ENCODE measurements at regions not wholly inside any gene's neighbourhood (a gene's known extent, or its start where the extent isn't known, plus 50 kb on each side); places are given as distances from the start of the nearest gene placed in this dataset.

GRCh38 chr14:87148655-87149054 is 844.3 kb downstream of the GALC start:
- in situ Hi-C loops (cut with HindIII; ENCODE audit: low pct_unique_long_range_greater_than_20kb, low sequenced_read_pairs): no loop called here

GRCh38 chr14:87142551-87143211 is 850.3 kb downstream of the GALC start:
- in situ Hi-C loops (cut with HindIII; ENCODE audit: low pct_unique_long_range_greater_than_20kb, low sequenced_read_pairs): no loop called here
- DNase-seq (ENCODE audit: low read depth): no peak

More at GRCh38 chr14:87148655-87149054, 844.3 kb downstream of the GALC start:
- DNase-seq (ENCODE audit: low read depth): no peak

DNA sequence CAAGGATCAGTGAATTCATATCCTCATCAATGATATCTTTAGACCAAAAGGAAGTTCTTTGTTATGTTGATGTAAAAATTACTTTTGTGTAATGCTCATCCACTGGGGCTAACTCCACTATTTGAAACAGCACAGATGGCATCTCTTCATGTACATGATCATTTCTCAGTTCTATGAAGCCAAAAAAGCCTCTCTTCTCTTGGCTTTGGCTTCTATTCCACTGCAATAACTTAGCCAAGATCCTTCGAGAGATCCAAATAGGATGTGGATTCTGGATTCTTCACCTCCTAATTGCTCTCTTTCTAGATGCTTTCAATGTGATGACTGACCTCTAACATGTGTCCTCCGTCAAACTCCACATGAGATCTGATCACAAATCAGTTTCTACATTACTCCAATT is 851.2 kb downstream of the GALC start:
- no peak for DNase-seq (ENCODE audit: low read depth)
- in situ Hi-C loops (cut with HindIII; ENCODE audit: low pct_unique_long_range_greater_than_20kb, low sequenced_read_pairs): no loop called here

GRCh38 chr14:87139299-87139698 is 853.7 kb downstream of the GALC start:
- in situ Hi-C loops (cut with HindIII; ENCODE audit: low pct_unique_long_range_greater_than_20kb, low sequenced_read_pairs): no loop called here
- DNase-seq (ENCODE audit: low read depth): no peak

- peak; percentile 68 for DNase-seq (ENCODE audit: low read depth)
- in situ Hi-C loops (cut with HindIII; ENCODE audit: low pct_unique_long_range_greater_than_20kb, low sequenced_read_pairs): no loop called here
These were observed 859.7 kb downstream of the GALC start for GRCh38 chr14:87133073-87133801.

- in situ Hi-C loops (cut with HindIII; ENCODE audit: low pct_unique_long_range_greater_than_20kb, low sequenced_read_pairs): no loop called here
- DNase-seq (ENCODE audit: low read depth): peak; percentile 47
These were observed 861.1 kb downstream of the GALC start for GRCh38 chr14:87131879-87132278.

GRCh38 chr14:87122166-87122565 is 870.8 kb downstream of the GALC start:
- in situ Hi-C loops (cut with HindIII; ENCODE audit: low pct_unique_long_range_greater_than_20kb, low sequenced_read_pairs): no loop called here
- DNase-seq (ENCODE audit: low read depth): no peak

DNA sequence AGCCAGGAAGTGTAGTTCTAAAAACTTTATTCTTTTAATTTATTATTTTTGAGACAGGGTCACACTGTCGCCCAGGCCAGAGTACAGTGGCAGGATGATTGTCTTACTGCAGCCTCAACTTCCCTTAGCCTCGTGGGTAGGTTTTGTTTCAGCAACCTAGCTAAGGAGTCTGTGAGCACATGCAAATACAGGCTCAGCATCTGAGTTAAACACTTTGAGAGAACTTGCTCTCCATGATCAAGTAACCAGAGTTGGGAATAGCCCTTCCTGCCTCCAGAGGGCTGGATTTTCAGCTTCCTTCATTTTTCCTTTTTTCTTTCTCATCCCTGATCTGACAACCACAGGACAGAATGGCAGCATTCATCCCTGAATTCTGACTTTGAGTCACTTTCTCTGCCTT is 871.3 kb downstream of the GALC start:
- in situ Hi-C loops (cut with HindIII; ENCODE audit: low pct_unique_long_range_greater_than_20kb, low sequenced_read_pairs): no loop called here
- no peak for DNase-seq (ENCODE audit: low read depth)

DNA sequence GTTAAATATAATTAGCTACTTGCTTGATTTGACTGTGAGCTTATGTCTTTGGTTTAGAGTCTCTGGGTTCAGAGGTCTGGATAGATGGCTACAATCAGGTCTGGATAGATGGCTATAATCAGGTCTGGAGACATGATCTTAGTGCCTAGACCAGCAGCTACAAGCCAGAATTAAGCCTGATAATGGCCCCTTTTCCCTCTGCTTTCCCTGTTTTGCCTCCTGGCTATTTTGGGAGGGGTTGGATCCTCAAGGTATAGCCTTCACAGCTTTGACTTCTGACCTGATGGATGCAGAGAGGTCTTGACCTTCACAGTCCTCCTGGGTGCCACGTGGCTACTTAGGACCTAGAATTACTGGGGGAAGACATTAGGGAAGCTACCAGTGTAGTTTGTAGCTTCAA is 877.7 kb downstream of the GALC start:
- in situ Hi-C loops (cut with HindIII; ENCODE audit: low pct_unique_long_range_greater_than_20kb, low sequenced_read_pairs): no loop called here
- no peak for DNase-seq (ENCODE audit: low read depth)

DNA sequence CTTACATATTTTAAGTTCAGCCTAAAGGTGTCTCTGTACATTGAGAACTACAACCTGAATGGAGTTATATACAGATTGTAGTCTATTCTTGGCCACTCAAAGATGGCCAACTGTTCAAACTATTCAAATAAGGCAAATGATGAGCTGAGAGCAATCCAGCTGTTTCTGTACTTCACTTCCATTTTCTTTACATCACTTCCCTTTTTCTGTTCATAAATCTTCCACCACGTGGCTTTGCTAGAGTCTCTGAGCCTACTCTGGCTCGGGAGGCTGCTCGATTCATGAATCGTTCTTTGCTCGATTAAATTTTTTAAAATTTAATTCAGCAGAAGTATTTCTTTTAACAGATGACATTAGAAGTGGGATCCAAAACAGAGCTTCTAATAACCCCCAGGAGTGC is 879.7 kb downstream of the GALC start:
- DNase-seq (ENCODE audit: low read depth): no peak
- in situ Hi-C loops (cut with HindIII; ENCODE audit: low pct_unique_long_range_greater_than_20kb, low sequenced_read_pairs): no loop called here

DNA sequence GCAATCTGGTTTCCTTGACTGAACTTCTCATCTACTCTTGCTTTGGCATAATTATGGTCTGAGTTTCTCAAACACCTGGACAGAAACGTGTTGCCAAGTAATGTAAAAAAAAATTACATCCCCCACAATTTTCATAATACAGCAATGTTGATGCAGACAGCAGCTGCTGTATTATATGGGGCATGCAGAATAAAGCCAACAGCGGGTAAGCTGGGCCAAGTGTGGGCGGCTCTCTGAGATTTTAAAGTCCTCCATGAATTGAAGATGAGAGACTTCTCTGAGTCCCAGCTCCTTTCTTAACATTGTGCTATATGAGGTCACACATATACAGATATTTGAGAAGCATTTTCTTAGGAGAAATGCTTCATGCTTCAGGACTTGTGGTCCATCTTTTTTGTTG is 881.2 kb downstream of the GALC start:
- no peak for DNase-seq (ENCODE audit: low read depth)
- in situ Hi-C loops (cut with HindIII; ENCODE audit: low pct_unique_long_range_greater_than_20kb, low sequenced_read_pairs): no loop called here

DNA sequence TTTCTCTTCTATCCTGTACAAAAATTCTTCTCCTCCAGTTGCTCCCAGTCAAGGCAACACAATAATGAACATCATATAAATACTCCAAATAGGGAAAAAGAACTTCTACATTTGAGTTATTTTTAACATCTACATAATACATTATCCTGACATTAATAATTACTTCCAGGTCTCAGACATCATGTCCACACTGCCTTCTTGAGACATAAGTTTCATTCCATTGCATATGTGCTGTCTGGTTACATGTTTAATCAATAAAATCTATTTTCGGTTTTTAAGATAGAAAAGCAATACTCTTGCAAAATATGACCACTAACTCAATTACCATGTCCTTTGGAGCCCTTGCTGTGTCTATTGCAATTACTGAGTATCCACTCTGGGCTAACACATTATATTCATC is 881.9 kb downstream of the GALC start:
- DNase-seq (ENCODE audit: low read depth): no peak
- in situ Hi-C loops (cut with HindIII; ENCODE audit: low pct_unique_long_range_greater_than_20kb, low sequenced_read_pairs): no loop called here

- in situ Hi-C loops (cut with HindIII; ENCODE audit: low pct_unique_long_range_greater_than_20kb, low sequenced_read_pairs): no loop called here
- no peak for DNase-seq (ENCODE audit: low read depth)
These were observed 883.7 kb downstream of the GALC start for GRCh38 chr14:87109271-87109670.

GRCh38 chr14:87108726-87109125 is 884.3 kb downstream of the GALC start:
- in situ Hi-C loops (cut with HindIII; ENCODE audit: low pct_unique_long_range_greater_than_20kb, low sequenced_read_pairs): no loop called here
- DNase-seq (ENCODE audit: low read depth): no peak

DNA sequence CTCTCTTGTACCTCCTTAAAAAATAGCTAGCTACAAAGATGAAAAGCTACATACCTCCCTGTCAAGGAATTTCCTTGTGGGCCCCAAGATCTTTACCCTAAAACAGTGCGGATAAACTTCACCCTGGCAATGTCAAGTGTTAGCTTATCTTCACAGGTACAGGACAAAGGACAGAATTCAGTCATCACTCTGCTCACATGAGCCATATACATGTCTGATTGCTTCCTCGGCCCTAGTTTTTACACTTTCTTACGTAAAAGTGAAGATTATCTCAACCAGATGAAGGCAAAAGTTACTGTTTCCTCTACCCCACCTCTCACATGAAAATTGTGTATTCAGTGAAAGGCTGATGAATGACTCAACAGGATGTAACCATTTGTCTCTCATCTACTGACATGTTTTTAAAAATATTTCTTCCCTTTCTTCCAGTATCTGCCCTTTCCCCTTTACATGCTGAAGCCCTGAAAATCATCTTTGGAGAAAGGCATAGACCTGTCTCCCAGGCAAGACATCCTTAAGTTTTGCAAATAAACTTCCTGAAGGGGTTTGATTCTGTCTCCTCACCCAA is 890.1 kb downstream of the GALC start:
- no peak for DNase-seq (ENCODE audit: low read depth)
- in situ Hi-C loops (cut with HindIII; ENCODE audit: low pct_unique_long_range_greater_than_20kb, low sequenced_read_pairs): no loop called here

DNA sequence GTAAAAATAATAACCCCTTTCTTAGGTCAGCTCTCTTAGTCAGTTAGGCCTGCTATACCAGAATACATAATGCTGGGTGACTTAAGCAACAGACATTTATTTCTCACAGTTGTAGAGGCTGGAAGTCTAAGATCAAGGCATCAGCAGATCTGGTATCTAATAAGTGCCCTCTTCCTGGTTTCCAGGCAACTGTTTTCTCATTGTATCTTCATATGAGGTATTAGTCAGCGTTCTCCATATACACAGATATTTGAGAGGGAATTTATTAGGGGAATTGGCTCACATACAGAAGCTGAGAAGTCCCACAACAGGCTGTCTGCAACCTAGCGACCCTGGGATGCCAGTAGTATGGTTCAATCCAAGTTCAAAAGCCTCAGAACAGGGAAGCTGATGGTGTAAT is 896.0 kb downstream of the GALC start:
- DNase-seq (ENCODE audit: low read depth): no peak
- in situ Hi-C loops (cut with HindIII; ENCODE audit: low pct_unique_long_range_greater_than_20kb, low sequenced_read_pairs): no loop called here

DNA sequence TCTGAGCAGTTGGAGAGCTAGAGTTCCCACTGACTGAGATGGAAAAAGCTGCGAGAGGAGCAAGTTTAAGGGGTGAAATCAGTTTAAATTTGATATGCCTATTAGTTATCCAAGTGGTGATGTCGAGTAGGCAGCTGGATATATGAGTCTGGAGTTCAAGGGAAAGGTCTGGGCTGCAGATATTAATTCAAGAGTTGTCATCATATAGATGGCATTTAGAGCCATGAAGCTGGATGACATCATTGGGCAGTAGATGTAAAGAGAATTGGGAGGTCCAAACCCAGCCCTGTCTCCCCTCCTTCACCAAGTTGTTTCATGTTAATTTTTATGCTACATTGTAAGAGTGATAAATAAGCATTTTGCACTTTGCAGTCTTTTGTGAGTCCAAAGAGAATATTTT is 898.1 kb downstream of the GALC start:
- no peak for DNase-seq (ENCODE audit: low read depth)
- in situ Hi-C loops (cut with HindIII; ENCODE audit: low pct_unique_long_range_greater_than_20kb, low sequenced_read_pairs): no loop called here

- in situ Hi-C loops (cut with HindIII; ENCODE audit: low pct_unique_long_range_greater_than_20kb, low sequenced_read_pairs): no loop called here
- no peak for DNase-seq (ENCODE audit: low read depth)
These were observed 904.4 kb downstream of the GALC start for GRCh38 chr14:87088588-87088987.

DNA sequence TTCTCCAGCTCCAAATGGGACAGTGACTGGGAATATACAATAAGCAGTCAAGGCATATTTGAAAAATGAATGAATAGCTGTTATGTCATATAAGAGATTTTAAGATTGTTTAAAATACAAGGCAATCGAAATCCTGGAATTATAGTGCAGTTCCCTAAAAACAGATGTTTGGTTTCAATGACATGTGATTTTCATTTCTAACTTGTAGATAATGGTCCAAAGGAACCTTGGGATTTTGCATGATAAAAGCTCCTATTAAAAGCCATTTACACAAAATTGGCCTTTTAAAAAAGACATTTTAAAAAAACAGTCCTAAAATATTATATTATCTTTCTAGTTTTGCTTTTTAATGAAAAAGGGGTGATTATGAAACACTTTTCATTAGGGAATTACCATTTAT is 905.1 kb downstream of the GALC start:
- in situ Hi-C loops (cut with HindIII; ENCODE audit: low pct_unique_long_range_greater_than_20kb, low sequenced_read_pairs): no loop called here
- DNase-seq (ENCODE audit: low read depth): no peak

GRCh38 chr14:87084908-87085307 is 908.1 kb downstream of the GALC start:
- in situ Hi-C loops (cut with HindIII; ENCODE audit: low pct_unique_long_range_greater_than_20kb, low sequenced_read_pairs): no loop called here
- no peak for DNase-seq (ENCODE audit: low read depth)
